Spinal cord (tissue), 9 donors: ENCODE measurements at regions not wholly inside any gene's neighbourhood (a gene's known extent, or its start where the extent isn't known, plus 50 kb on each side); places are given as distances from the start of the nearest gene placed in this dataset.

ENCODE experiments used
- DNase-seq, 6 donors: peaks; one replicate each; pipeline versions ENCODE4 v3.0.0 to v3.0.0-alpha.2; 2013 to 2015; ENCODE audit warnings: low spot score in 6 of 6, low read depth in 4 of 6
- H3K27ac ChIP-seq: one replicate; pipeline ENCODE4 v1.5.1; 2013; ENCODE audit warnings: low read depth, low read length, control low read depth
- H3K27me3 ChIP-seq: one replicate; pipeline ENCODE4 v1.6.1; 2013; ENCODE audit warnings: low read length; ENCODE audit not compliant: control insufficient read depth, insufficient read depth
- H3K36me3 ChIP-seq: one replicate; pipeline ENCODE4 v1.6.1; 2013; ENCODE audit warnings: low read length; ENCODE audit not compliant: control insufficient read depth, insufficient read depth
- H3K4me1 ChIP-seq: one replicate; pipeline ENCODE4 v1.6.1; 2013; ENCODE audit warnings: low read length; ENCODE audit not compliant: control insufficient read depth, insufficient read depth
- H3K4me3 ChIP-seq: one replicate; pipeline ENCODE4 v1.5.1; 2013; ENCODE audit warnings: low read depth, low read length, control low read depth
- H3K9me3 ChIP-seq: one replicate; pipeline ENCODE4 v1.6.1; 2013; ENCODE audit warnings: low read length; ENCODE audit not compliant: control insufficient read depth, insufficient read depth
- WGBS: methylation state at CpG from one replicate; pipeline ENCODE4 v1.1.5; 2013; ENCODE audit warnings: missing lambda C conversion rate; ENCODE audit not compliant: insufficient coverage; 5-methylcytosine and 5-hydroxymethylcytosine counted together
- donor health status: healthy.

DNA sequence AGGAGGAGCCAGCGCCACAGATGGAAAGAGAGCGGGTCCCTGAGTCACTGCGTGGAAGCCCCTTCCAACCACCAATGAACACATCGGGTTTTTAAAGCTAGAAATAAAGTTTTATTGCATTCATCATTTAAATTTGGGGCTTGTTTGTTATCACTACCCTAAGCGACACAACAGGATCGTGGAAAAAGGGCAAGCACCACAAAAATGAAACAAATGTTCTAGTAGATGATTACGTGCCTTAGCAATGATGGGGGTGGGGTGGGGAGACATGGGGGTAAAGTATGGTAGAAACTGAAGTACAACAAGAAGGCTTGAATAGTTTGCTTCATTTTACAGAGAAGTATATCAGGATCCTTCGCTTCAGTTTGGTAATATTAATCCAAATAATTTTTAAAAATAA lies 221.6 kb upstream of the ATP10A start:
- no peak overlapping the region for H3K4me3 ChIP-seq
- H3K27ac ChIP-seq = no peak overlapping the region
- H3K36me3 ChIP-seq = no peaks in the 10 kb centered on the region
- no peak for DNase-seq
- H3K9me3 ChIP-seq = no peaks in the 10 kb centered on the region
- H3K27me3 ChIP-seq = no peaks in the 10 kb centered on the region
- peaks cover 4% of the 10 kb centered on the region for H3K4me1 ChIP-seq
- no CpG with 5 or more reads among the region's 8 CpGs for WGBS

DNA sequence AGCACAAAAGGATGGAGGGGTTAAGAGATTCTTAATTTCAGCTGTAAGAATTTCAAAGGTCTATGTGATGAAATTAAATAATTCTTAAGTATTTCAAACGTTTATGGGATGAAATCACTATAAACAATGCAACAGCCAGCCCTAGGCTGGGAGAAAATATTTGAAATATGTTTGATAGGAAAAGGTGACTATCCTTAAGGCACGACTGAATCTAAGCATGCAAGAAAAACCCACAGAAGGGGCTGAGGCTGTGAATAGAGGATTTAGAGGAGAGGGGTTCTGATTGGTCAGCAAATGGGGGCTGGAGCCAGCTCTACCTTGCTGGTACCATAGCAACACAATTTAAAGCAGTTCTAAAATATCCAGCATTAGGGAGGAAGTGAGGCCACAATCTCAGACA lies 220.8 kb upstream of the ATP10A start:
- peaks cover 4% of the 10 kb centered on the region for H3K4me1 ChIP-seq
- peak in 3 of 6 donors; percentile 22 to 86 (median 57) for DNase-seq
- no peaks in the 10 kb centered on the region for H3K9me3 ChIP-seq
- H3K36me3 ChIP-seq = no peaks in the 10 kb centered on the region
- H3K27me3 ChIP-seq = no peaks in the 10 kb centered on the region
- 20% methylated on average over 1 of the region's 2 CpGs for WGBS
- H3K27ac ChIP-seq = no peak overlapping the region
- H3K4me3 ChIP-seq = no peak overlapping the region

DNA sequence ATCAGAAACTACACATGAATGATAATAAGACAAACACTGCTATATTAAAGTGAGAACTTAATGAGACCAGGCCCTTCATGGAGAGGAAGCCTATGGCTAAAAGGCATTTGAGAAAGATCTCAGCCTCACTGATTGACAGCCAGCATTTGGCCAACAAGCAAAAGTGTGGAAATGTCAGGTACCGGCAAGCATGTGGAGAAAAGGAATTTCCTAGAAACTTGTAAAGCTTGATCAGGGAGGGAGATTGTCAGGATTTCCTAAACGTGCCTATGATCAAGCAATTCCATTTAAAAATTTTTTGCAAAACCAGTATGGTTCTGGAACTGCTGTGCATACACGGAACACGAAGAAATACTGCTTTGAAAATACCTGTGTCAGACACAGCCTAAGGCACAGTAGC lies 220.3 kb upstream of the ATP10A start:
- H3K36me3 ChIP-seq = no peaks in the 10 kb centered on the region
- 79% methylated on average over 3 of the region's 4 CpGs for WGBS
- H3K4me3 ChIP-seq = no peak overlapping the region
- H3K27me3 ChIP-seq = no peaks in the 10 kb centered on the region
- no peak for DNase-seq
- peaks cover 4% of the 10 kb centered on the region for H3K4me1 ChIP-seq
- H3K27ac ChIP-seq = no peak overlapping the region
- H3K9me3 ChIP-seq = no peaks in the 10 kb centered on the region

DNA sequence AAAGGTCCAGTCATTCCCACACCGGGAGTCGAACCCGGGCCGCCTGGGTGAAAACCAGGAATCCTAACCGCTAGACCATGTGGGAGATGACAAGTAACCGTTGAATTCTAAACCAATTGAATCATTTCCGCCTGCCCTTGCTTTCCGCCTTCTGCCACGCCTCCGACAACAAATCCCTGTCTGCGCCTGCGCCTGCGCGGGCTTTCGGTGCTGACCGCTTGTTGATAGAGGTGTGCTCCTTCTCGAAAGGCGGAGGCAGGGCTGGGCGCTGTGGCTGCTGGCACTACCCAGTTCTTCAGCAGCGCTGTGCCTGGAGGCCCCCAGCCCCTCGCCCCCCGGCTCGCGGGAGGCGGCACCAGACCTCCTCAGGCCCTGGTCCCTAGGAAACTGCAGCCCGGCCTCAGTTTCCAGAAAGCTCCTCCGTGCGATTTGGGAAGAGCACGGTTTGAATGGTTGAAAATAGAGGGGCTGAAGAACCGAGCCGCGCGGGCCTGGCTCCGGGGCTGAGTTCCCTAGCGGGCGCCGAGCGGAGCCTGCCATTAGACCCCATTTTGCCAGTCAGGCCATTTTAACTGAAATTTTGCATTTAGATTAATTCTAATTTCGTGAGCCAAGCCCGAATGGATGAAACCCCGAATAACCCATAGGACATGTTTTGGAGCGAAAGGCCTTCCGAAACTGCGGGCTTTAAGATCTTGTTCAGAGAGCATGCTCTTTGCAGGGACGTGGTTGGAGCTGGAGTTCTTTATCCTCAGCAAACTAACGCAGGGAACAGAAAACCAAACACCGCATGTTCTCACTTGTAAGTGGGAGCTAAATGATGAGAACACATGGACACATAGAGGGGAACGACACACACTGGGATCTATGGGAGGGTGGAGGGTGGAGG lies 219.3 kb upstream of the ATP10A start:
- Histone ChIP-seq H3K4me1 (peaks cover 4% of the 10 kb centered on the region), H3K27me3 (no peaks in the 10 kb centered on the region), H3K27ac (peak overlapping the region; percentile 98), H3K4me3 (peak overlapping the region; percentile 78), H3K9me3 (no peaks in the 10 kb centered on the region), H3K36me3 (no peaks in the 10 kb centered on the region)
- under 1% methylated on average over 42 of the region's 48 CpGs for WGBS
- peak; percentile 94 to 99 (median 96) for DNase-seq

DNA sequence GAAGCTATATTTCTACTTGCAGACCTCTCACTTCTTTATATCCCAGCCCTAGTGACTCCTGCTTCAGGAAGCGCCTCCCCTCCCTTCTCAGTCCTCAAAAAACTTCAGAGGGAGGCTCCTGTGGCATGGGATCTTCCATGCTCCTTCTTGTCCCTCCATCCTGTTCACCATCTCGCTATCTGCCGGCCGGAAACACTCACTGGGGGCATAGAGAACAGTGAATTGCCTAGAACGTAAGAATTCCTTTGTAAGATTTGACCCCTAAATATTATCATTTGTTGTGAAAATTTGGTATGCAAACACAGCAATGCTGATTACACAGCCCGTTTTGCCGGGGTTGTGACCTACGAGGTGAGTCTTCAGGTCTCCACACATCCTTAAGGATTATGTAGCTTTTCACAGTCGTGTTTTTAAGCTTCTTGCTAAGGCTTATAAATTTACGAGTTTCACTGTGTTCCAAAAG lies 218.7 kb upstream of the ATP10A start:
- Histone ChIP-seq H3K4me3 (no peak overlapping the region), H3K36me3 (no peaks in the 10 kb centered on the region), H3K4me1 (peaks cover 4% of the 10 kb centered on the region), H3K9me3 (no peaks in the 10 kb centered on the region), H3K27me3 (no peaks in the 10 kb centered on the region), H3K27ac (peak overlapping the region; percentile 45)
- no peak for DNase-seq
- WGBS = 100% methylated on average over 1 of the region's 10 CpGs

DNA sequence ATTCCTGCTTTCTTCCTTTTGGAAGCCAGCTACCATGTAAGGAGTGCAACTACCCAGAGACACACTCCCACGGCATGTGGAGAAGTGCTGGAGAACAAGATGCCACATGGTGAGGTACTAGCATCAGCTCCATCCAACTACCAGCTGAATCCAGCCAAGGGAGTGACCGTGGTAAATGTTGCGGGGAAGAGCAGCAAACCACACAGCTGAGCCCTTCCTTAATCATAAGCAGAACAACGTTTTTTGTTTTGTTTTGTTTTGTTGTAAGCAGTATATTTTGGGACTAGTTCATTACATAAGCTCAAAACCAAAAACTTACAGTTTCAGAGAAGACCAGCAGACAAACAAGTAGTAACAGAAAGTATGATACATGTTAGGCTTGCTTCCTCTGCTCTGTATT lies 212.6 kb upstream of the ATP10A start:
- WGBS = no CpG with 5 or more reads among the region's 4 CpGs
- Histone ChIP-seq H3K36me3 (no peaks in the 10 kb centered on the region), H3K9me3 (peaks cover 2% of the 10 kb centered on the region), H3K4me3 (no peak overlapping the region), H3K27me3 (no peaks in the 10 kb centered on the region), H3K4me1 (peaks cover 2% of the 10 kb centered on the region), H3K27ac (no peak overlapping the region)
- DNase-seq = no peak

DNA sequence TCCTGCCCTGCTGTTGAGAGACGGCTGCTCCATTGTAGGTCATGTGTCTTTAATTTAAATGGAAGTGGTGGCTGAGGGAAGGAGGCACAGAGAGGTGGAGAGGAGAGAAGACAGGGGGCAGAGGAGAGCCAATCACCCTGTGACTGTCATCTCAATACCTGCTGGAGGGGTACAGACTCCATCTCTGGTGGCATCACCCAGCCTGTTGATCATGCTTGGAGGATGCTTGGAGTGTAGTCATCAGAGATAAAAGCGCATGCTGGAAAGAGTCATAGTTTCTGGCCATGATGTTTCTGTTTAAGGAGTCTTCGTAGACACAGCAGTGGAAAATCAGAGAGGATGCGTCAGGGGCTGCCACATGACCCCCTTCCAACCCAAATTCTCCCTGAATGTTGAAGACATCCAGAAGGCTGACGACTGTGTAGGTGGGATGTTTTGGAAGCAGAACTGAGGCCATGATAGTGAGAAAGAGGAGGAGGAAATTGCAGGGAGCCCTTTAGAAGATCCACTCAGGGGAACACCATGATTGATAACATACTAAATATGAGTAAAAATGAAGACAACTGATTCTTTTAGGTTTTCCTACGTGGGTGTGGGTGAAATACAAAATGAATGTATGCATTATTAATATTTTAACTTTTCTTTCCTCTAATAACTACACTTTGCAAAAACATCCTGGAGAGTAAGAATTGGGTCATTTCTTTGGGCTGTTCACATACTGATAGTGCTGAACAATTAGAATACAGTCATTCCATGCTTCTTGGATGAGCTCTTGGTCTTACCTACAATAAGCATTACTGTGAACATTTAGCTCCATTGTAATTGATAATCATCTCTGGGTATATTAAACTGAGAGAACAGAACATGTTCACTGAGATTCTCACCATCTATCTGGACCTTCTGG lies 210.6 kb upstream of the ATP10A start:
- H3K4me1 ChIP-seq = peaks cover 7% of the 10 kb centered on the region
- H3K36me3 ChIP-seq = no peaks in the 10 kb centered on the region
- peaks cover 2% of the 10 kb centered on the region for H3K9me3 ChIP-seq
- no peak overlapping the region for H3K4me3 ChIP-seq
- H3K27me3 ChIP-seq = no peaks in the 10 kb centered on the region
- 97% methylated on average over 4 of the region's 6 CpGs for WGBS
- DNase-seq = no peak
- no peak overlapping the region for H3K27ac ChIP-seq

DNA sequence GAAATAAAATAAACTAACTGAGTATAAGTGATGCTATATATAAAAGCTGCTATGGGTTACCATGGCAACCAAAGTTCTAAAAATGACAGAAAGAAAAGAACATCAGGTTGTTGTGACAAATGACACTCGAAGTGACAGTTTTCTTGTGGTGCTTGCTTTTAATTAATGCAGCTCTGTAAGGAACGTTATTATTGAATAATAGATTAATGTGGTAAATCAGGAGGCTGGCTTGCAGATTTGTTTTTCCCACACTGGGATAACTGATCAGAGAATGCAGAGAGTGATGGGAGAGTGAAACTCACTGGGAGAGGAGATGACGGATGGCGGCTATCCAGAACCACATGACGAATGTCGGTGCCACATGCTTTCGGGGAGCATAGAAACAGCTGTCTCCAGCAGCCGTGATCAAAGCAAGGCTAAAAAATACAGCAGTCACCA lies 207.0 kb upstream of the ATP10A start:
- DNase-seq = peak in 2 of 6 donors; percentile 86 to 87
- 23% methylated on average over 7 of the region's 8 CpGs for WGBS
- no peak overlapping the region for H3K4me3 ChIP-seq

DNA sequence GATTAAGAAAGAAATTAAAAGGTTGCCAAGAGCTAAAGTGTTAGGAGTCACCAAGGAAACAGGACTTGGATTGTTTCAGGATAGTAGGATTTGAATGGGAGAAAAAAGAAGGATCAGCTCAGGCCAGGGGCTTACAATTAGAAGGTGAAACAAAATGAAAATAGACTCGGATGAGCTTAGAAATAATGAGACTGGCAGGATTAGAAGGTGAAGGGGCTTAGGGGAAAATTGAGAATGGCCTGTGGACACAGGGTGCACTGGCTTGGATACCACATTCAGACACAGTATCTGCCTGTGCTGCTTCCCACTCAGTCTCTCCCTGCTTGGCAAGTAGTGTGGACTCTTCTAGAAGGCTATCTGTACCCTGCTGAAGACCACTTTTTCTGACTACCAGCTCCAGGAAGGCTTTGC lies 206.1 kb upstream of the ATP10A start:
- Histone ChIP-seq H3K27ac (no peak overlapping the region), H3K9me3 (no peaks in the 10 kb centered on the region), H3K36me3 (no peaks in the 10 kb centered on the region), H3K4me3 (no peak overlapping the region), H3K4me1 (peaks cover 7% of the 10 kb centered on the region), H3K27me3 (no peaks in the 10 kb centered on the region)
- WGBS = 0% methylated on average over 1 of the region's 1 CpG
- peak in 2 of 6 donors; percentile 56 to 59 for DNase-seq

More for the DNA sequence above, 207.0 kb upstream of the ATP10A start:
- H3K36me3 ChIP-seq = no peaks in the 10 kb centered on the region
- no peaks in the 10 kb centered on the region for H3K9me3 ChIP-seq
- H3K27me3 ChIP-seq = no peaks in the 10 kb centered on the region
- no peak overlapping the region for H3K27ac ChIP-seq
- peaks cover 7% of the 10 kb centered on the region for H3K4me1 ChIP-seq
